ENCODE measurements at regions not wholly inside any gene's neighbourhood (a gene's known extent, or its start where the extent isn't known, plus 50 kb on each side); places are given as distances from the start of the nearest gene placed in this dataset.

DNA sequence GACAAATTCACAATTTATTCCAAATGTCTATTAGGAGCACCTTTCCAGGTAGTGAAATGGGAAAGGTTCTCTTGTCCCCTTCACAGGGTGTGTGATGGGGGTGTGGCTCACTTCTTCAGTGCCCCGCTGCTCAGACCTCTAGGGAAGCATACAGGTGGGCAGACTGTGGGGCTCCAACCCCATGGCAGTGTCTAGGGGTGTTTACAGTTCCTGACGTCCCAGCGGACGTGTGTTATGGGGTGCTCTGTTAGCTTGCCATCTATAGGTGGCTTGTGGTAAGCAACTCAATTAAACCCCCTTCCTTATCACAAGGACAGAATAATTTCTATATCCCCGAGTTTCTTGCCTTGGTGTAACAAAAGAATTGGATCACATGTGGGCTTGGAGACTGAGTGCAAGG, 67.4 kb upstream of the SPINK5 start:
- no peak for TF ChIP-seq CTCF (IDR thresholded peaks at IDR 0.05)
- TF ChIP-seq POLR2A (IDR thresholded peaks at IDR 0.05; ENCODE audit: low read depth): no peak
- no peak for TF ChIP-seq EP300 (IDR thresholded peaks at IDR 0.05)
- TF ChIP-seq POLR2AphosphoS5 (IDR thresholded peaks at IDR 0.05): no peak

All from esophagus muscularis mucosa (tissue), 4 donors.